K562 (cell line): ENCODE measurements at regions not wholly inside any gene's neighbourhood (a gene's known extent, or its start where the extent isn't known, plus 50 kb on each side); places are given as distances from the start of the nearest gene placed in this dataset.

Source experiments
- ATAC-seq: fragments of 200-7000 bp; cut with Tn5 transposase; 3 replicates; pipeline ENCODE4 v1.9.1; 2020; ENCODE audit warnings: moderate library complexity
- BruUV-seq: library from RNA; stranded (reverse); fragments of 400-500 nt; replicated peaks from 2 replicates; lab custom pipeline; 2021; lab: Mats Ljungman, UMichigan
- CTCF ChIA-PET: fragments of 300-600 bp; formaldehyde crosslinking; extraction: SDS; loops from one replicate; lab custom pipeline; 2021; ENCODE audit warnings: low intra/inter-chr PET ratio; lab: Yijun Ruan, JAX
- POLR2A ChIA-PET: fragments of 300-600, 350-650 bp; sonication (Branson Sonifier 250); formaldehyde crosslinking; extraction: SDS; loops from one replicate; lab custom pipeline; 2021; ENCODE audit warnings: antibody characterized with exemption, inconsistent platforms; lab: Yijun Ruan, JAX
- DNase-seq, 4 experiments: peaks; one replicate each; pipeline versions ENCODE4 v3.0.0 to v3.0.0-alpha.2; 2011 to 2018; ENCODE audit warnings: low spot score in 3 of 4, mixed read lengths in 3 of 4; ENCODE audit errors: extremely low read depth in 1 of 4
- FAIRE-seq: peaks from 2 replicates; lab custom pipeline; 2011; peaks lifted over from hg19 to GRCh38; lab: Jason Lieb, UNC
- H2AFZ ChIP-seq: 2 replicates; pipeline ENCODE4 v1.6.0; 2011; ENCODE audit warnings: low read depth, low read length, control low read depth, inconsistent platforms
- H3K27ac ChIP-seq: fragments of 200-600 bp; 3 replicates; pipeline ENCODE4 v1.8.0; 2011; ENCODE audit warnings: low read depth, mild to moderate bottlenecking, control low read depth, inconsistent platforms, low read length, moderate library complexity, mixed read lengths; ENCODE audit errors: extremely low read depth
- H3K27me3 ChIP-seq, 2 experiments: fragments of 300-600 bp in 1 of 2; 2 replicates in 1 of 2; 3 replicates in 1 of 2; pipeline versions ENCODE4 v1.6.0 to v1.8.0; 2011; ENCODE audit warnings: inconsistent platforms in 2 of 2, low read length in 2 of 2, mild to moderate bottlenecking in 1 of 2, mixed read lengths in 1 of 2, moderate library complexity in 1 of 2; ENCODE audit not compliant: control insufficient read depth in 2 of 2, insufficient read depth in 2 of 2
- H3K36me3 ChIP-seq: fragments of 300-600 bp; 3 replicates; pipeline ENCODE4 v1.8.0; 2011; ENCODE audit warnings: mild to moderate bottlenecking, low read length, inconsistent platforms; ENCODE audit not compliant: control insufficient read depth, insufficient read depth
- H3K4me1 ChIP-seq, 2 experiments: fragments of 200-600 bp in 1 of 2; replicated peaks in 1 of 2; 2 replicates in 1 of 2; 3 replicates in 1 of 2; pipeline versions ENCODE4 v1.5.1 to v1.8.0; 2011; ENCODE audit warnings: inconsistent platforms in 2 of 2, low read length in 2 of 2, mild to moderate bottlenecking in 1 of 2, mixed read lengths in 1 of 2, moderate library complexity in 1 of 2; ENCODE audit not compliant: control insufficient read depth in 2 of 2, insufficient read depth in 2 of 2
- H3K4me2 ChIP-seq: 2 replicates; pipeline ENCODE4 v1.6.1; 2011; ENCODE audit warnings: low read length, control low read depth, inconsistent platforms, mixed read lengths; ENCODE audit not compliant: insufficient read depth
- H3K4me3 ChIP-seq: fragments of 200-600 bp; sonication (generic), shearing (Covaris generic); 2 replicates; pipeline ENCODE4 v1.5.1; 2016; ENCODE audit warnings: control low read depth, inconsistent platforms
- H3K79me2 ChIP-seq: fragments of 200-600 bp; 3 replicates; pipeline ENCODE4 v1.8.0; 2011; ENCODE audit warnings: low read length, inconsistent platforms; ENCODE audit not compliant: control insufficient read depth, insufficient read depth
- H3K9ac ChIP-seq, 2 experiments: 2 replicates each; pipeline versions ENCODE4 v1.6.0 to v1.6.1; 2011; ENCODE audit warnings: low read depth in 2 of 2, low read length in 2 of 2, control low read depth in 1 of 2, inconsistent platforms in 1 of 2, mild to moderate bottlenecking in 1 of 2, mixed read lengths in 1 of 2; ENCODE audit not compliant: insufficient read depth in 1 of 2
- H3K9me1 ChIP-seq: one replicate; pipeline ENCODE4 v1.6.0; 2011; ENCODE audit warnings: inconsistent platforms, mild to moderate bottlenecking, low read length, moderate library complexity; ENCODE audit not compliant: control insufficient read depth, insufficient read depth
- H3K9me3 ChIP-seq: replicated peaks from 2 replicates; pipeline ENCODE4 v1.5.1; 2011; ENCODE audit warnings: low read depth, low read length, inconsistent platforms; ENCODE audit not compliant: control insufficient read depth, insufficient read depth
- H4K20me1 ChIP-seq: replicated peaks from 2 replicates; pipeline ENCODE4 v1.6.1; 2011; ENCODE audit warnings: low read length, inconsistent platforms, mixed read lengths; ENCODE audit not compliant: control insufficient read depth, insufficient read depth
- ADNP ChIP-seq: fragments of 200-800 bp; sonication (Bioruptor generic); IDR thresholded peaks from 2 replicates; pipeline ENCODE4 v1.6.1; 2016; ENCODE audit warnings: missing genetic modification characterization, missing compliant biosample characterization
- DIDO1 ChIP-seq: fragments of 450-650 bp; IDR thresholded peaks from 2 replicates; pipeline ENCODE4 v1.6.1; 2016; ENCODE audit warnings: low read depth, missing biosample characterization, missing genetic modification characterization
- DNMT1 ChIP-seq: fragments of 450-650 bp; IDR thresholded peaks from 2 replicates; pipeline ENCODE4 v1.6.1; 2016; ENCODE audit warnings: antibody characterized with exemption, mild to moderate bottlenecking
- ELF4 ChIP-seq: fragments of 450-650 bp; formaldehyde crosslinking; IDR thresholded peaks from 2 replicates; pipeline ENCODE4 v1.4.0; 2022; ENCODE audit warnings: missing genetic modification characterization
- FOXJ3 ChIP-seq: sonication (generic); formaldehyde crosslinking; IDR thresholded peaks from 2 replicates; pipeline ENCODE4 v1.4.0; 2020; ENCODE audit warnings: mild to moderate bottlenecking, missing genetic modification reagents
- GTF2F1 ChIP-seq: IDR thresholded peaks from 2 replicates; pipeline ENCODE4 v1.6.1; 2011; ENCODE audit warnings: low read depth, low read length, improper control_type of control experiment
- IFI16 ChIP-seq: fragments of 250-450 bp; sonication (Bioruptor Pico); IDR thresholded peaks from 2 replicates; pipeline ENCODE4 v2.1.2; 2022; ENCODE audit warnings: mild to moderate bottlenecking, inconsistent platforms
- OTX1 ChIP-seq: fragments of 450-650 bp; formaldehyde crosslinking; IDR thresholded peaks from 2 replicates; pipeline ENCODE4 v1.4.0; 2022; ENCODE audit warnings: mild to moderate bottlenecking
- SMAD1 ChIP-seq: fragments of 150-350 bp; IDR thresholded peaks from 2 replicates; pipeline ENCODE4 v1.6.1; 2014; ENCODE audit warnings: low read length, low read depth; ENCODE audit not compliant: partially characterized antibody
- SNIP1 ChIP-seq: fragments of 450-650 bp; IDR thresholded peaks from 2 replicates; pipeline ENCODE4 v1.7.1; 2017; ENCODE audit warnings: low read depth, mild to moderate bottlenecking
- ZBED1 ChIP-seq: IDR thresholded peaks from 2 replicates; pipeline ENCODE4 v1.6.1; 2014
- ZNF24 ChIP-seq: fragments of 450-650 bp; IDR thresholded peaks from 2 replicates; pipeline ENCODE4 v1.6.1; 2016
- ZNF589 ChIP-seq: fragments of 200-800 bp; sonication (Bioruptor generic); IDR thresholded peaks from 2 replicates; pipeline ENCODE4 v1.6.1; 2016; ENCODE audit warnings: low read depth, missing genetic modification characterization, missing compliant biosample characterization
- WGBS: fragments of 100-300 bp; shearing (Covaris generic); methylation state at CpG from one replicate; pipeline ENCODE4 v1.1.6; 2016; ENCODE audit warnings: low coverage, mixed read lengths; ENCODE audit not compliant: insufficient coverage; ENCODE audit errors: missing lambda C conversion rate; 5-methylcytosine and 5-hydroxymethylcytosine counted together
- in situ Hi-C: fragments of 300-500 bp; cut with MboI; formaldehyde crosslinking; loops from 4 replicates; pipeline ENCODE4 v1.15.0; 2018; ENCODE audit warnings: inconsistent platforms, mixed read lengths
- intact Hi-C: fragments of 100-400 bp; cut with micrococcal nuclease; formaldehyde crosslinking; loops from 2 replicates; pipeline ENCODE4 v1.14.2; 2022
- TF ChIP-seq, protein P1 (sequence below): sonication (generic); formaldehyde crosslinking; IDR thresholded peaks from 2 replicates; pipeline ENCODE4 v1.4.0; 2020; ENCODE audit warnings: mild to moderate bottlenecking, missing genetic modification reagents
- TF ChIP-seq, protein P2 (sequence below): fragments of 450-650 bp; IDR thresholded peaks from 2 replicates; pipeline ENCODE4 v1.6.1; 2017; ENCODE audit warnings: antibody characterized with exemption
- TF ChIP-seq, protein P3 (sequence below): IDR thresholded peaks from 2 replicates; pipeline ENCODE4 v1.6.1; 2011; ENCODE audit not compliant: insufficient read length; ENCODE audit errors: extremely low read depth

DNA sequence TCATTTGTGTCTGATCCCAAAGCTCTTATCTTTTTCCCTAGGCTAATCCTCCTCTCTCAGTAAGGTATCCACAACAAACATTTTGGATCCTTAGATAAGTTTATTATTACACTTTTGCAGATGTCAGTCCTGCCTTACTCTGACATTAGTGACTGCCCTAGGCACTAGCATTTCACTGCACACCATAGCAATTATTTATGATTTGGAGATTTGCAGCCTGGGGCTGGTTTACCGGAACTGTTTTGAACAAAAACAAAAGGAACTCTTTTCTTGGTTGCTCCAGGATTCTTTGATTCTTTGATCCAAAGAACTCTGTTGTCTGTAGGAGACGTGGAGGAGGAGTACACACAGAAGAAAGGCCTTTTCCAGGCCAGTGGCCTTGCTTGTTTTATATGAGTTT is 80.4 kb downstream of the EDNRB start (continued):
- TF ChIP-seq, protein P1, sequence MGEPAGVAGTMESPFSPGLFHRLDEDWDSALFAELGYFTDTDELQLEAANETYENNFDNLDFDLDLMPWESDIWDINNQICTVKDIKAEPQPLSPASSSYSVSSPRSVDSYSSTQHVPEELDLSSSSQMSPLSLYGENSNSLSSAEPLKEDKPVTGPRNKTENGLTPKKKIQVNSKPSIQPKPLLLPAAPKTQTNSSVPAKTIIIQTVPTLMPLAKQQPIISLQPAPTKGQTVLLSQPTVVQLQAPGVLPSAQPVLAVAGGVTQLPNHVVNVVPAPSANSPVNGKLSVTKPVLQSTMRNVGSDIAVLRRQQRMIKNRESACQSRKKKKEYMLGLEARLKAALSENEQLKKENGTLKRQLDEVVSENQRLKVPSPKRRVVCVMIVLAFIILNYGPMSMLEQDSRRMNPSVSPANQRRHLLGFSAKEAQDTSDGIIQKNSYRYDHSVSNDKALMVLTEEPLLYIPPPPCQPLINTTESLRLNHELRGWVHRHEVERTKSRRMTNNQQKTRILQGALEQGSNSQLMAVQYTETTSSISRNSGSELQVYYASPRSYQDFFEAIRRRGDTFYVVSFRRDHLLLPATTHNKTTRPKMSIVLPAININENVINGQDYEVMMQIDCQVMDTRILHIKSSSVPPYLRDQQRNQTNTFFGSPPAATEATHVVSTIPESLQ (CRISPR knock-in tag) = no peak
- TF ChIP-seq DNMT1 = no peak
- no peak for TF ChIP-seq SMAD1
- no peak for TF ChIP-seq DIDO1 (tag)

DNA sequence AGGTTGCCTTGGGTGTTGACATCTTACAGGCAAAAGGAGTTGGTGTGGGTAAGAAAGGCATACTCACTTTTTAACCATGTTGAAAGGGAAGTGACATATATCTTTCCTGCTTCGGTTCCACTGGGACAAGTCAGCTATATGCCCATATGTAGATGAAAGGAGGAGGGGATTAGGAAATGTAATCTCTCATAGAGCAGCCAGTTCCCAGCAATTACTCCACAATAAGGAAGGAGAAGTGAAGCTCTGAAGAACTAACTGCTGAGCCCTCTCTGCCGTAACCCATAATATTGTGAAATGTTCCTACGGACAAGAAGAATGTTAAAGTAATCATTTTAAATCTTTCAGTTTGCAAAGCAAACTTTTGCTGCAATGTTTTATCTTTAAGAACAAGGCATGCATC is 82.2 kb downstream of the EDNRB start:
- no TSS peak for BruUV-seq
- no peak overlapping the region for H3K4me2 ChIP-seq
- intact Hi-C loops (no loop called here), in situ Hi-C loops (no loop called here)
- H4K20me1 ChIP-seq = no peaks in the 10 kb centered on the region
- no peaks in the 10 kb centered on the region for H3K36me3 ChIP-seq
- no peak for DNase-seq
- no peaks in the 10 kb centered on the region for H3K27me3 ChIP-seq
- H2AFZ ChIP-seq = no peak overlapping the region
- H3K9me1 ChIP-seq = no peaks in the 10 kb centered on the region
- ChIA-PET POLR2A (no interaction called here), CTCF (no interaction called here)
- no peaks in the 10 kb centered on the region for H3K79me2 ChIP-seq
- H3K4me3 ChIP-seq = no peak overlapping the region
- no peak for FAIRE-seq
- ATAC-seq = no peak
- 3% methylated on average over 3 of the region's 3 CpGs for WGBS
- no peak overlapping the region for H3K27ac ChIP-seq
- TF ChIP-seq FOXJ3 (CRISPR knock-in tag) (no peak), OTX1 (no peak), ZNF24 (no peak), ADNP (tag) (no peak), SNIP1 (no peak), GTF2F1 (no peak), ZNF589 (no peak), IFI16 (CRISPR knock-in tag) (no peak), ZBED1 (no peak), ELF4 (CRISPR knock-in tag) (no peak)
- TF ChIP-seq, protein P2, sequence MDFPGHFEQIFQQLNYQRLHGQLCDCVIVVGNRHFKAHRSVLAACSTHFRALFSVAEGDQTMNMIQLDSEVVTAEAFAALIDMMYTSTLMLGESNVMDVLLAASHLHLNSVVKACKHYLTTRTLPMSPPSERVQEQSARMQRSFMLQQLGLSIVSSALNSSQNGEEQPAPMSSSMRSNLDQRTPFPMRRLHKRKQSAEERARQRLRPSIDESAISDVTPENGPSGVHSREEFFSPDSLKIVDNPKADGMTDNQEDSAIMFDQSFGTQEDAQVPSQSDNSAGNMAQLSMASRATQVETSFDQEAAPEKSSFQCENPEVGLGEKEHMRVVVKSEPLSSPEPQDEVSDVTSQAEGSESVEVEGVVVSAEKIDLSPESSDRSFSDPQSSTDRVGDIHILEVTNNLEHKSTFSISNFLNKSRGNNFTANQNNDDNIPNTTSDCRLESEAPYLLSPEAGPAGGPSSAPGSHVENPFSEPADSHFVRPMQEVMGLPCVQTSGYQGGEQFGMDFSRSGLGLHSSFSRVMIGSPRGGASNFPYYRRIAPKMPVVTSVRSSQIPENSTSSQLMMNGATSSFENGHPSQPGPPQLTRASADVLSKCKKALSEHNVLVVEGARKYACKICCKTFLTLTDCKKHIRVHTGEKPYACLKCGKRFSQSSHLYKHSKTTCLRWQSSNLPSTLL = no peak
- TF ChIP-seq, protein P3, sequence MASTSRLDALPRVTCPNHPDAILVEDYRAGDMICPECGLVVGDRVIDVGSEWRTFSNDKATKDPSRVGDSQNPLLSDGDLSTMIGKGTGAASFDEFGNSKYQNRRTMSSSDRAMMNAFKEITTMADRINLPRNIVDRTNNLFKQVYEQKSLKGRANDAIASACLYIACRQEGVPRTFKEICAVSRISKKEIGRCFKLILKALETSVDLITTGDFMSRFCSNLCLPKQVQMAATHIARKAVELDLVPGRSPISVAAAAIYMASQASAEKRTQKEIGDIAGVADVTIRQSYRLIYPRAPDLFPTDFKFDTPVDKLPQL = no peak
- TF ChIP-seq, all 486 proteins: peak for 0
- no peak overlapping the region for H3K9ac ChIP-seq
- H3K4me1 ChIP-seq = no peaks in the 10 kb centered on the region
- H3K9me3 ChIP-seq = no peaks in the 10 kb centered on the region
